AG10803 (cell line): ENCODE measurements at regions not wholly inside any gene's neighbourhood (a gene's known extent, or its start where the extent isn't known, plus 50 kb on each side); places are given as distances from the start of the nearest gene placed in this dataset.

Source experiments
- DNase-seq: peaks from one replicate; pipeline ENCODE4 v3.0.0; 2010; ENCODE audit warnings: low read depth
- H3K4me3 ChIP-seq: 2 replicates; pipeline ENCODE4 v1.5.1; 2011; ENCODE audit warnings: mild to moderate bottlenecking, low read length, control low read depth
- CTCF ChIP-seq: conservative IDR thresholded peaks from 2 replicates; pipeline ENCODE4 v1.5.1; 2011; ENCODE audit warnings: mild to moderate bottlenecking, low read length, control low read depth, inconsistent platforms

GRCh38 chr6:139443231-139444112 is 69.0 kb upstream of the CITED2 start:
- H3K4me3 ChIP-seq = no peak overlapping the region
- peak; percentile 75 for DNase-seq
- TF ChIP-seq CTCF = no peak

- TF ChIP-seq CTCF = no peak
- DNase-seq = no peak
- no peak overlapping the region for H3K4me3 ChIP-seq
Observed at GRCh38 chr6:139442188-139442671, 67.8 kb upstream of the CITED2 start.

GRCh38 chr6:139439349-139439748 is 64.9 kb upstream of the CITED2 start:
- H3K4me3 ChIP-seq = no peak overlapping the region
- DNase-seq = peak; percentile 34
- TF ChIP-seq CTCF = no peak

GRCh38 chr6:139438775-139439174 is 64.3 kb upstream of the CITED2 start:
- no peak for TF ChIP-seq CTCF
- DNase-seq = no peak
- no peak overlapping the region for H3K4me3 ChIP-seq

- TF ChIP-seq CTCF = no peak
- H3K4me3 ChIP-seq = no peak overlapping the region
- DNase-seq = no peak
Observed at GRCh38 chr6:139436957-139437348, 62.5 kb upstream of the CITED2 start.

GRCh38 chr6:139436200-139436956 is 61.9 kb upstream of the CITED2 start:
- no peak overlapping the region for H3K4me3 ChIP-seq
- no peak for TF ChIP-seq CTCF
- DNase-seq = peak; percentile 55
